DND-41 (cell line): ENCODE measurements at regions not wholly inside any gene's neighbourhood (a gene's known extent, or its start where the extent isn't known, plus 50 kb on each side); places are given as distances from the start of the nearest gene placed in this dataset.

Experiments used
- EZH2 ChIP-seq: IDR thresholded peaks from 3 replicates; pipeline ENCODE4 v1.6.1; 2012; ENCODE audit warnings: borderline replicate concordance, low read depth, mild to moderate bottlenecking, moderate library complexity, low read length, inconsistent platforms; ENCODE audit not compliant: severe bottlenecking
- TF ChIP-seq, protein P1 (sequence below): IDR thresholded peaks from 2 replicates; pipeline ENCODE4 v1.5.1; 2012; ENCODE audit warnings: borderline replicate concordance, low read length, moderate library complexity, mild to moderate bottlenecking; ENCODE audit not compliant: poor library complexity, severe bottlenecking; ENCODE audit errors: extremely low read depth

GRCh38 chr6:16047435-16047990 is 81.4 kb upstream of the MYLIP start:
- TF ChIP-seq, protein P1, sequence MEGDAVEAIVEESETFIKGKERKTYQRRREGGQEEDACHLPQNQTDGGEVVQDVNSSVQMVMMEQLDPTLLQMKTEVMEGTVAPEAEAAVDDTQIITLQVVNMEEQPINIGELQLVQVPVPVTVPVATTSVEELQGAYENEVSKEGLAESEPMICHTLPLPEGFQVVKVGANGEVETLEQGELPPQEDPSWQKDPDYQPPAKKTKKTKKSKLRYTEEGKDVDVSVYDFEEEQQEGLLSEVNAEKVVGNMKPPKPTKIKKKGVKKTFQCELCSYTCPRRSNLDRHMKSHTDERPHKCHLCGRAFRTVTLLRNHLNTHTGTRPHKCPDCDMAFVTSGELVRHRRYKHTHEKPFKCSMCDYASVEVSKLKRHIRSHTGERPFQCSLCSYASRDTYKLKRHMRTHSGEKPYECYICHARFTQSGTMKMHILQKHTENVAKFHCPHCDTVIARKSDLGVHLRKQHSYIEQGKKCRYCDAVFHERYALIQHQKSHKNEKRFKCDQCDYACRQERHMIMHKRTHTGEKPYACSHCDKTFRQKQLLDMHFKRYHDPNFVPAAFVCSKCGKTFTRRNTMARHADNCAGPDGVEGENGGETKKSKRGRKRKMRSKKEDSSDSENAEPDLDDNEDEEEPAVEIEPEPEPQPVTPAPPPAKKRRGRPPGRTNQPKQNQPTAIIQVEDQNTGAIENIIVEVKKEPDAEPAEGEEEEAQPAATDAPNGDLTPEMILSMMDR, result no peak
- TF ChIP-seq EZH2, result no peak
